Osteoblast (primary cell): ENCODE measurements at regions not wholly inside any gene's neighbourhood (a gene's known extent, or its start where the extent isn't known, plus 50 kb on each side); places are given as distances from the start of the nearest gene placed in this dataset.

Experiments used
- DNase-seq: peaks from one replicate; pipeline ENCODE4 v3.0.0; 2011; ENCODE audit warnings: low spot score, mixed read lengths; ENCODE audit not compliant: insufficient read length; ENCODE audit errors: missing footprints
- H2AFZ ChIP-seq: 2 replicates; pipeline ENCODE4 v1.6.0; 2011; ENCODE audit warnings: mild to moderate bottlenecking, low read length
- H3K27ac ChIP-seq: 2 replicates; pipeline ENCODE4 v1.5.1; 2011; ENCODE audit warnings: mild to moderate bottlenecking, low read depth, low read length, moderate library complexity
- H3K27me3 ChIP-seq: 2 replicates; pipeline ENCODE4 v1.6.0; 2012; ENCODE audit warnings: mild to moderate bottlenecking, control low read depth, inconsistent platforms, low read length, moderate library complexity; ENCODE audit not compliant: insufficient read depth
- H3K36me3 ChIP-seq: 2 replicates; pipeline ENCODE4 v1.5.1; 2011; ENCODE audit warnings: mild to moderate bottlenecking, low read length, control low read depth, moderate library complexity; ENCODE audit not compliant: insufficient read depth
- H3K4me1 ChIP-seq: 2 replicates; pipeline ENCODE4 v1.5.1; 2011; ENCODE audit warnings: mild to moderate bottlenecking, low read length, control low read depth, moderate library complexity; ENCODE audit not compliant: insufficient read depth
- H3K4me2 ChIP-seq: 2 replicates; pipeline ENCODE4 v1.6.0; 2011; ENCODE audit warnings: mild to moderate bottlenecking, low read length; ENCODE audit not compliant: insufficient read depth
- H3K4me3 ChIP-seq: fragments of 200-600 bp; sonication (generic); 3 replicates; pipeline ENCODE4 v1.5.1; 2012; ENCODE audit warnings: mild to moderate bottlenecking, low read length, inconsistent platforms; ENCODE audit not compliant: insufficient read depth
- H3K79me2 ChIP-seq: 2 replicates; pipeline ENCODE4 v1.6.0; 2012; ENCODE audit warnings: mild to moderate bottlenecking, low read length, control low read depth, inconsistent platforms; ENCODE audit not compliant: insufficient read depth
- H3K9me3 ChIP-seq: 2 replicates; pipeline ENCODE4 v1.5.1; 2011; ENCODE audit warnings: low read depth, low read length, control low read depth
- H4K20me1 ChIP-seq: 2 replicates; pipeline ENCODE4 v1.6.0; 2012; ENCODE audit warnings: mild to moderate bottlenecking, low read length, control low read depth; ENCODE audit not compliant: insufficient read depth
- CTCF ChIP-seq: IDR thresholded peaks from 2 replicates; pipeline ENCODE4 v1.5.1; 2011; ENCODE audit warnings: mild to moderate bottlenecking, low read depth, low read length, moderate library complexity; ENCODE audit errors: extremely low read depth

- Histone ChIP-seq H3K27me3 (peaks cover 18% of the 10 kb centered on the region), H4K20me1 (no peaks in the 10 kb centered on the region), H3K4me3 (no peak overlapping the region), H3K36me3 (no peaks in the 10 kb centered on the region), H2AFZ (no peak overlapping the region), H3K4me1 (no peaks in the 10 kb centered on the region), H3K4me2 (no peak overlapping the region), H3K27ac (no peak overlapping the region), H3K79me2 (no peaks in the 10 kb centered on the region), H3K9me3 (no peaks in the 10 kb centered on the region)
- no peak for TF ChIP-seq CTCF
- no peak for DNase-seq
These were observed 77.5 kb upstream of the CLDN10 start for GRCh38 chr13:95474992-95475391.

GRCh38 chr13:95477187-95477586 is 75.3 kb upstream of the CLDN10 start:
- TF ChIP-seq CTCF: no peak
- no peak for DNase-seq
- peaks cover 11% of the 10 kb centered on the region for H3K27me3 ChIP-seq

GRCh38 chr13:95479731-95480130 is 72.8 kb upstream of the CLDN10 start:
- Histone ChIP-seq H3K79me2 (no peaks in the 10 kb centered on the region), H3K9me3 (no peaks in the 10 kb centered on the region), H3K4me2 (no peak overlapping the region), H3K27me3 (peaks cover 11% of the 10 kb centered on the region), H4K20me1 (no peaks in the 10 kb centered on the region), H3K4me3 (no peak overlapping the region), H3K27ac (no peak overlapping the region), H2AFZ (no peak overlapping the region), H3K4me1 (peaks cover 10% of the 10 kb centered on the region), H3K36me3 (no peaks in the 10 kb centered on the region)
- no peak for DNase-seq
- TF ChIP-seq CTCF: no peak

More at GRCh38 chr13:95477187-95477586, 75.3 kb upstream of the CLDN10 start:
- no peaks in the 10 kb centered on the region for H3K9me3 ChIP-seq
- H3K36me3 ChIP-seq: no peaks in the 10 kb centered on the region
- H2AFZ ChIP-seq: no peak overlapping the region
- H3K27ac ChIP-seq: no peak overlapping the region
- no peaks in the 10 kb centered on the region for H3K79me2 ChIP-seq
- H3K4me1 ChIP-seq: peaks cover 10% of the 10 kb centered on the region
- H3K4me3 ChIP-seq: no peak overlapping the region
- no peak overlapping the region for H3K4me2 ChIP-seq
- H4K20me1 ChIP-seq: no peaks in the 10 kb centered on the region

GRCh38 chr13:95480131-95480545 is 72.4 kb upstream of the CLDN10 start:
- no peaks in the 10 kb centered on the region for H3K36me3 ChIP-seq
- H3K4me2 ChIP-seq: no peak overlapping the region
- H3K27ac ChIP-seq: no peak overlapping the region
- H3K27me3 ChIP-seq: peaks cover 11% of the 10 kb centered on the region
- no peaks in the 10 kb centered on the region for H3K79me2 ChIP-seq
- no peak overlapping the region for H3K4me3 ChIP-seq
- H3K9me3 ChIP-seq: no peaks in the 10 kb centered on the region
- no peak for DNase-seq
- H2AFZ ChIP-seq: peak overlapping the region; percentile 54
- H4K20me1 ChIP-seq: no peaks in the 10 kb centered on the region
- H3K4me1 ChIP-seq: peaks cover 12% of the 10 kb centered on the region
- TF ChIP-seq CTCF: no peak
